ENCODE measurements at regions not wholly inside any gene's neighbourhood (a gene's known extent, or its start where the extent isn't known, plus 50 kb on each side); places are given as distances from the start of the nearest gene placed in this dataset.

GRCh38 chr5:106966686-106967315, 703.9 kb downstream of the EFNA5 start:
- dilution Hi-C loops (cut with MboI; ENCODE audit: extremely low pct_ligation_motif_present, low sequenced_read_pairs): no loop called here
- Histone ChIP-seq H4K20me1 (ENCODE audit: control insufficient read depth, extremely low read depth, insufficient read depth, low read length) (no peaks in the 10 kb centered on the region), H3K9ac (ENCODE audit: control insufficient read depth, extremely low read depth, insufficient read depth, low read length) (no peak overlapping the region), H3K4me1 (ENCODE audit: control insufficient read depth, extremely low read depth, insufficient read depth, low read length) (no peaks in the 10 kb centered on the region), H3K27me3 (ENCODE audit: control insufficient read depth, extremely low read depth, insufficient read depth, low read length) (no peaks in the 10 kb centered on the region), H3K4me3 (ENCODE audit: control insufficient read depth in 2 of 3, extremely low read depth in 1 of 3, insufficient read depth in 2 of 3, low read depth in 1 of 3, low read length in 3 of 3) (no peak overlapping the region), H2AFZ (ENCODE audit: control insufficient read depth, low read length) (no peak overlapping the region), H3K9me3 (ENCODE audit: control insufficient read depth, low read depth, low read length) (no peaks in the 10 kb centered on the region), H3K27ac (ENCODE audit: control insufficient read depth, insufficient read depth, low read length) (no peak overlapping the region), H3K36me3 (ENCODE audit: control insufficient read depth in 2 of 2, extremely low read depth in 1 of 2, insufficient read depth in 2 of 2, low read length in 2 of 2) (no peaks in the 10 kb centered on the region), H3K79me2 (ENCODE audit: control insufficient read depth, insufficient read depth, low read length) (no peaks in the 10 kb centered on the region), H3K9me1 (ENCODE audit: control insufficient read depth, extremely low read depth, insufficient read depth, low read length) (no peaks in the 10 kb centered on the region), H3K4me2 (ENCODE audit: control insufficient read depth, extremely low read depth, insufficient read depth, low read depth, low read length) (no peak overlapping the region)
- no peak for TF ChIP-seq EZH2 (IDR thresholded peaks at IDR 0.05; ENCODE audit: low read length)
- TF ChIP-seq, protein P1, sequence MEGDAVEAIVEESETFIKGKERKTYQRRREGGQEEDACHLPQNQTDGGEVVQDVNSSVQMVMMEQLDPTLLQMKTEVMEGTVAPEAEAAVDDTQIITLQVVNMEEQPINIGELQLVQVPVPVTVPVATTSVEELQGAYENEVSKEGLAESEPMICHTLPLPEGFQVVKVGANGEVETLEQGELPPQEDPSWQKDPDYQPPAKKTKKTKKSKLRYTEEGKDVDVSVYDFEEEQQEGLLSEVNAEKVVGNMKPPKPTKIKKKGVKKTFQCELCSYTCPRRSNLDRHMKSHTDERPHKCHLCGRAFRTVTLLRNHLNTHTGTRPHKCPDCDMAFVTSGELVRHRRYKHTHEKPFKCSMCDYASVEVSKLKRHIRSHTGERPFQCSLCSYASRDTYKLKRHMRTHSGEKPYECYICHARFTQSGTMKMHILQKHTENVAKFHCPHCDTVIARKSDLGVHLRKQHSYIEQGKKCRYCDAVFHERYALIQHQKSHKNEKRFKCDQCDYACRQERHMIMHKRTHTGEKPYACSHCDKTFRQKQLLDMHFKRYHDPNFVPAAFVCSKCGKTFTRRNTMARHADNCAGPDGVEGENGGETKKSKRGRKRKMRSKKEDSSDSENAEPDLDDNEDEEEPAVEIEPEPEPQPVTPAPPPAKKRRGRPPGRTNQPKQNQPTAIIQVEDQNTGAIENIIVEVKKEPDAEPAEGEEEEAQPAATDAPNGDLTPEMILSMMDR (optimal IDR thresholded peaks at IDR 0.05 in 1 of 3, IDR thresholded peaks at IDR 0.05 in 1 of 3, conservative IDR thresholded peaks at IDR 0.05 in 1 of 3; ENCODE audit: extremely low read depth in 1 of 3, insufficient read depth in 2 of 3, low read length in 3 of 3): no peak
- DNase-seq (ENCODE audit: low read depth, low spot score): no peak
- FAIRE-seq: no peak

DNA sequence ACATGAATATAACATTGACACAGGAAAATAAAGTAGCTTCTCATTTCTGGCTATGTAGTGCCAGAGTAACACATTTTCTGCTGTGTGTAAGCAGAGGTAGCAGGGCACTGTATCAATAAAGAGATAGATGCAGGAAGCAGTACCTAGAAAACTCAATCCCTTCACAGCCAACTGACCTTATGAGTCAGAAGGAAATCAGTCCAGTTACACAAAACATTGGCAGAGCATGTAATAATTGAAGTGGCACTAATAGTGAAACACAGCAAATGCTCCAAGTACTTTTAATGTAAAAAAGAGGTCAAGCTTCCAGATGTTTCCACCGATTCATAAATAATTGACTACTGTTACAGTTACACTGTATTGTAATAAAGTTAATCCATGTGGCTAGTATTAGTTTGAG, 706.6 kb downstream of the EFNA5 start:
- H3K4me1 ChIP-seq (ENCODE audit: control insufficient read depth, extremely low read depth, insufficient read depth, low read length): no peaks in the 10 kb centered on the region
- no peaks in the 10 kb centered on the region for H3K79me2 ChIP-seq (ENCODE audit: control insufficient read depth, insufficient read depth, low read length)
- dilution Hi-C loops (cut with MboI; ENCODE audit: extremely low pct_ligation_motif_present, low sequenced_read_pairs): no loop called here
- H3K9me1 ChIP-seq (ENCODE audit: control insufficient read depth, extremely low read depth, insufficient read depth, low read length): no peaks in the 10 kb centered on the region
- H3K9ac ChIP-seq (ENCODE audit: control insufficient read depth, extremely low read depth, insufficient read depth, low read length): no peak overlapping the region
- TF ChIP-seq, protein P1 (optimal IDR thresholded peaks at IDR 0.05 in 1 of 3, IDR thresholded peaks at IDR 0.05 in 1 of 3, conservative IDR thresholded peaks at IDR 0.05 in 1 of 3; ENCODE audit: extremely low read depth in 1 of 3, insufficient read depth in 2 of 3, low read length in 3 of 3): no peak
- no peaks in the 10 kb centered on the region for H3K36me3 ChIP-seq (ENCODE audit: control insufficient read depth in 2 of 2, extremely low read depth in 1 of 2, insufficient read depth in 2 of 2, low read length in 2 of 2)
- no peaks in the 10 kb centered on the region for H4K20me1 ChIP-seq (ENCODE audit: control insufficient read depth, extremely low read depth, insufficient read depth, low read length)
- H3K27me3 ChIP-seq (ENCODE audit: control insufficient read depth, extremely low read depth, insufficient read depth, low read length): no peaks in the 10 kb centered on the region
- FAIRE-seq (peak; percentile 44), DNase-seq (ENCODE audit: low read depth, low spot score) (no peak)
- H3K4me2 ChIP-seq (ENCODE audit: control insufficient read depth, extremely low read depth, insufficient read depth, low read depth, low read length): no peak overlapping the region
- H3K4me3 ChIP-seq (ENCODE audit: control insufficient read depth in 2 of 3, extremely low read depth in 1 of 3, insufficient read depth in 2 of 3, low read depth in 1 of 3, low read length in 3 of 3): no peak overlapping the region
- H3K9me3 ChIP-seq (ENCODE audit: control insufficient read depth, low read depth, low read length): no peaks in the 10 kb centered on the region
- no peak overlapping the region for H2AFZ ChIP-seq (ENCODE audit: control insufficient read depth, low read length)
- no peak overlapping the region for H3K27ac ChIP-seq (ENCODE audit: control insufficient read depth, insufficient read depth, low read length)
